Activated T-cell treated with anti-CD3 and anti-CD28 coated beads, Interleukin-2, amount 50 U/mL, for 1 hour (primary cell): ENCODE measurements at regions not wholly inside any gene's neighbourhood (a gene's known extent, or its start where the extent isn't known, plus 50 kb on each side); places are given as distances from the start of the nearest gene placed in this dataset.

Experiments used
- DNase-seq: peaks from one replicate; pipeline ENCODE4 v3.0.0-alpha.2; 2020

GRCh38 chr7:25642849-25643248 is 414.6 kb upstream of the NPVF start:
- DNase-seq, result no peak

GRCh38 chr7:25643286-25643685 is 415.0 kb upstream of the NPVF start:
- DNase-seq, result no peak

GRCh38 chr7:25643770-25644394 is 415.6 kb upstream of the NPVF start:
- DNase-seq, result no peak

- DNase-seq, result no peak
These were observed 418.6 kb upstream of the NPVF start for GRCh38 chr7:25646726-25647413.

- no peak for DNase-seq
These were observed 419.6 kb upstream of the NPVF start for GRCh38 chr7:25647872-25648271.

- DNase-seq, result no peak
These were observed 424.1 kb upstream of the NPVF start for GRCh38 chr7:25652366-25652765.

- DNase-seq, result no peak
These were observed 425.1 kb upstream of the NPVF start for GRCh38 chr7:25653384-25653783.

GRCh38 chr7:25656071-25656470 is 427.8 kb upstream of the NPVF start:
- DNase-seq, result no peak

- no peak for DNase-seq
These were observed 428.3 kb upstream of the NPVF start for GRCh38 chr7:25656581-25657026.

GRCh38 chr7:25658375-25658774 is 430.1 kb upstream of the NPVF start:
- DNase-seq, result no peak

GRCh38 chr7:25659841-25660240 is 431.6 kb upstream of the NPVF start:
- DNase-seq, result no peak

GRCh38 chr7:25662841-25663800 is 434.8 kb upstream of the NPVF start:
- no peak for DNase-seq

GRCh38 chr7:25663877-25664276 is 435.6 kb upstream of the NPVF start:
- no peak for DNase-seq

GRCh38 chr7:25664593-25664992 is 436.3 kb upstream of the NPVF start:
- DNase-seq, result no peak

GRCh38 chr7:25665374-25665773 is 437.1 kb upstream of the NPVF start:
- no peak for DNase-seq

GRCh38 chr7:25665903-25666670 is 437.8 kb upstream of the NPVF start:
- DNase-seq, result no peak

GRCh38 chr7:25666671-25667060 is 438.4 kb upstream of the NPVF start:
- no peak for DNase-seq

- no peak for DNase-seq
These were observed 441.0 kb upstream of the NPVF start for GRCh38 chr7:25669281-25669781.

GRCh38 chr7:25669961-25670841 is 441.9 kb upstream of the NPVF start:
- no peak for DNase-seq

GRCh38 chr7:25671111-25671510 is 442.8 kb upstream of the NPVF start:
- DNase-seq, result no peak

GRCh38 chr7:25672496-25672895 is 444.2 kb upstream of the NPVF start:
- no peak for DNase-seq
